Heart right ventricle (tissue), 16 donors: ENCODE measurements at regions not wholly inside any gene's neighbourhood (a gene's known extent, or its start where the extent isn't known, plus 50 kb on each side); places are given as distances from the start of the nearest gene placed in this dataset.

Source experiments
- ATAC-seq, 8 donors: fragments of 200-7000 bp; cut with Tn5 transposase; one replicate each; pipeline ENCODE4 v1.9.1; 2020; ENCODE audit warnings: mild to moderate bottlenecking in 8 of 8, moderate library complexity in 8 of 8, moderate number of reproducible peaks in 1 of 8
- DNase-seq, 2 donors: peaks; one replicate each; pipeline ENCODE4 v3.0.0-alpha.2; 2020
- H3K27ac ChIP-seq, 10 donors: fragments of 200-600 bp; sonication (generic) in 2 of 10; one replicate each; pipeline versions ENCODE4 v1.5.0 to v1.8.0; 2020 to 2022; ENCODE audit warnings: mild to moderate bottlenecking in 3 of 10
- H3K27me3 ChIP-seq, 7 donors: fragments of 200-600 bp; one replicate each; pipeline ENCODE4 v1.8.0; 2021 to 2022; ENCODE audit warnings: mild to moderate bottlenecking in 2 of 7
- H3K36me3 ChIP-seq, 9 donors: fragments of 200-600 bp; sonication (generic) in 1 of 9; one replicate each; pipeline versions ENCODE4 v1.5.0 to v1.8.0; 2020 to 2022; ENCODE audit warnings: mild to moderate bottlenecking in 2 of 9
- H3K4me1 ChIP-seq, 9 donors: fragments of 200-600 bp; sonication (generic) in 1 of 9; one replicate each; pipeline versions ENCODE4 v1.5.0 to v1.8.0; 2020 to 2022; ENCODE audit warnings: mild to moderate bottlenecking in 4 of 9
- H3K4me3 ChIP-seq, 10 donors: fragments of 200-600 bp; sonication (generic) in 2 of 10; one replicate each; pipeline versions ENCODE4 v1.5.0 to v1.8.0; 2020 to 2022; ENCODE audit warnings: mild to moderate bottlenecking in 7 of 10, moderate library complexity in 2 of 10
- H3K9me3 ChIP-seq, 11 donors: fragments of 200-600 bp in 10 of 11; sonication (generic) in 2 of 11; one replicate each; pipeline versions ENCODE4 v1.5.0 to v1.8.0; 2013 to 2022; ENCODE audit warnings: mild to moderate bottlenecking in 2 of 11, control low read depth in 1 of 11, moderate library complexity in 1 of 11
- CTCF ChIP-seq, 9 donors: fragments of 200-600 bp; sonication (generic) in 2 of 9; IDR thresholded peaks; one replicate each; pipeline versions ENCODE4 v1.5.0 to v1.8.0; 2021 to 2022; ENCODE audit warnings: antibody characterized with exemption in 9 of 9, mild to moderate bottlenecking in 5 of 9, moderate library complexity in 1 of 9
- WGBS, 2 donors: extraction: QIAGEN DNeasy Blood & Tissue Kit; methylation state at CpG; one replicate each; pipeline ENCODE4 v1.1.7; 2013; ENCODE audit warnings: inconsistent platforms in 1 of 2; 5-methylcytosine and 5-hydroxymethylcytosine counted together
- intact Hi-C, 10 donors: fragments of 100-400 bp; cut with DNase I; formaldehyde crosslinking; loops; one replicate each; pipeline versions ENCODE4 v1.11.1 to v1.14.2; 2022
- donor health status: Arrhythmogenic right ventricular cardiomyopathy.
- donor health status: ischemic (EF 13 %, LVEDD 7.1; RV severe dilation, severe dysfunction).
- donor health status: healthy with polysubstance abuse.
- donor health status: DM: no; HTN: yes; CAD: no.
- donor health status: DM: no; HTN: no; CAD: no.
- donor health status: ischemic (EF 25% LVEDD 6.9; RV normal size, moderate dysfunction).
- donor health status: ischemic (EF 25% LVEDD 5.7; RV mildly dilated, moderate dysfunction).
- donor health status: healthy.
- donor health status: DM: yes; HTN: yes; CAD: no.
- donor health status: Ischemic cardiomyopathy.
- donor health status: ischemic (EF 35%, LVEDD 5.7; RV mildly dilated, moderate dysfunction).
- donor health status: nonischemic (EF 11% LVEDD 7.7; RV severe dilation, severe dysfunction).
- donor health status: DM: yes; HTN: yes; CAD: no.
- donor health status: PGD.
- donor health status: ischemic (EF 29% LVEDD 5.4; RV normal size, mild dysfunction).
- donor health status: nonischemic (EF 23%, LVEDD 6.1; RV moderate dilation, normal function).

DNA sequence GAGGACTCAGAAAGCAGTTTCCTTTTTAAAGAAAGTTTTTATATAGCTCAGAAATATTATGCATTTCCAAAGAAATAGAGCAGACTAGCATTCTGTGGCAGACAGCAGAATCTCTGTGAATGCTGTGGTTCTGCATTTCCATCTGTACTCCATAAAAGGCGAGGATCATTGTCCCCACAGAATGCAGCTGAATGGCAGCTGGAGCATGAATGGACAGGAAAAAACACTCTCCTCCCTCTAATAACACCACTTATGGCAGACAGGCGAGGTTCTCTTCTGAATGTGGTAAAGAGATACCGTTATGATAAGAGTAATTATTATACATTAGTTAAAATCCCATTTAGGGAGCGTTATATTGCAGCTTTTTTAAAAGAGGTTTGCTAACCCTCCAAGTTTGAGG is 81.4 kb upstream of the WLS start:
- no peak for ATAC-seq
- Histone ChIP-seq H3K4me3 (no peak overlapping the region), H3K9me3 (no peaks in the 10 kb centered on the region), H3K36me3 (no peaks in the 10 kb centered on the region), H3K4me1 (peaks cover 0 to 11% (median 0%) of the 10 kb centered on the region in 9 donors), H3K27me3 (no peaks in the 10 kb centered on the region), H3K27ac (no peak overlapping the region)
- WGBS, 2 donors = 34 to 49% methylated on average over 4 of the region's 4 CpGs
- DNase-seq = no peak
- intact Hi-C loops = loop anchor here in 2 of 10 donors (10.0 kb wide), 2 partner anchors 79 to 189 kb away; partner anchors contain the start of gene WLS (in 1 of the 2)
- TF ChIP-seq CTCF (IDR thresholded peaks at IDR 0.05) = no peak

- H3K27ac ChIP-seq = no peak overlapping the region
- intact Hi-C loops = no loop called here
Measured at GRCh38 chr1:68308034-68308433, 75.7 kb upstream of the WLS start.

GRCh38 chr1:68307378-68307787 is 75.1 kb upstream of the WLS start:
- no peak for ATAC-seq

More at GRCh38 chr1:68308034-68308433, 75.7 kb upstream of the WLS start:
- Histone ChIP-seq H3K4me1 (peaks cover 0 to 6% (median 0%) of the 10 kb centered on the region in 9 donors), H3K36me3 (no peaks in the 10 kb centered on the region), H3K9me3 (no peaks in the 10 kb centered on the region), H3K27me3 (no peaks in the 10 kb centered on the region), H3K4me3 (no peak overlapping the region)
- no peak for DNase-seq
- peak in 3 of 8 donors; percentile 69 to 79 (median 70) for ATAC-seq
- 84 to 86% methylated on average over 1 of the region's 1 CpG for WGBS, 2 donors
- no peak for TF ChIP-seq CTCF (IDR thresholded peaks at IDR 0.05)

GRCh38 chr1:68301471-68302001 is 69.2 kb upstream of the WLS start:
- no peaks in the 10 kb centered on the region for H3K9me3 ChIP-seq
- H3K4me3 ChIP-seq = no peak overlapping the region
- WGBS, 2 donors = 61 to 62% methylated on average over 2 of the region's 2 CpGs
- TF ChIP-seq CTCF (IDR thresholded peaks at IDR 0.05) = no peak
- H3K4me1 ChIP-seq = no peaks in the 10 kb centered on the region
- no peak for DNase-seq
- ATAC-seq = no peak
- intact Hi-C loops = no loop called here
- no peak overlapping the region for H3K27ac ChIP-seq
- no peaks in the 10 kb centered on the region for H3K27me3 ChIP-seq
- no peaks in the 10 kb centered on the region for H3K36me3 ChIP-seq

More at GRCh38 chr1:68307378-68307787, 75.1 kb upstream of the WLS start:
- H3K27me3 ChIP-seq = no peaks in the 10 kb centered on the region
- WGBS, 2 donors = 62 to 65% methylated on average over 3 of the region's 3 CpGs
- no peak overlapping the region for H3K27ac ChIP-seq
- no peak overlapping the region for H3K4me3 ChIP-seq
- intact Hi-C loops = no loop called here
- no peak for DNase-seq
- no peaks in the 10 kb centered on the region for H3K36me3 ChIP-seq
- H3K4me1 ChIP-seq = peaks cover 0 to 6% (median 0%) of the 10 kb centered on the region in 9 donors
- TF ChIP-seq CTCF (IDR thresholded peaks at IDR 0.05) = no peak
- no peaks in the 10 kb centered on the region for H3K9me3 ChIP-seq
